Gastroesophageal sphincter (tissue), 3 donors: ENCODE measurements at regions not wholly inside any gene's neighbourhood (a gene's known extent, or its start where the extent isn't known, plus 50 kb on each side); places are given as distances from the start of the nearest gene placed in this dataset.

ENCODE experiments used
- POLR2A ChIP-seq, 2 donors: fragments of 450-650 bp; IDR thresholded peaks; one replicate each; pipeline ENCODE4 v1.6.1; 2017; ENCODE audit warnings: antibody characterized with exemption in 2 of 2, mild to moderate bottlenecking in 2 of 2, moderate library complexity in 1 of 2
- POLR2AphosphoS5 ChIP-seq: sonication (generic); formaldehyde crosslinking; IDR thresholded peaks from one replicate; pipeline ENCODE4 v1.6.1; 2017; ENCODE audit warnings: antibody characterized with exemption
- TF ChIP-seq, protein P1 (sequence below), 4 experiments: fragments of 200-600 bp in 2 of 4; fragments of 450-650 bp in 2 of 4; sonication (generic) in 1 of 4; IDR thresholded peaks; one replicate each; pipeline ENCODE4 v1.5.1; 2017 to 2019; ENCODE audit warnings: antibody characterized with exemption in 4 of 4, mild to moderate bottlenecking in 2 of 4, moderate library complexity in 2 of 4

DNA sequence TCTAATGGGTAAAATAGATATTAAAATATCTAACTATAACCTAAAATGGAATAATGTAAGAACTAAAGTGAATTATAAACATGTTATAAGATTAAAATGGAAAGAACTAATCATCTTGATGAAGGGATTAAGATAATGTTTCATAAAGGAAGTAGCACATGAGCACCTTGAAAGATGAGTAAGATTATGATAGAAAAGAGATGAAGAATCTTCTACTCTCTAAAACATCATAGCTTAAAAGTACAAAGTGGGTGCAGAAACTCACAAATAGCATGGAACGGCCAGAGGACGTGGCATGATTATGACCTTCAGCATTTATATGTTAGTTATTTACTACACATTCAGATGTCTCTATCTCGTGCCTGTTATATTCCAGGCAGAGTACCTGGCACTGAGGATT, 76.2 kb upstream of the COL5A2 start:
- TF ChIP-seq, protein P1, sequence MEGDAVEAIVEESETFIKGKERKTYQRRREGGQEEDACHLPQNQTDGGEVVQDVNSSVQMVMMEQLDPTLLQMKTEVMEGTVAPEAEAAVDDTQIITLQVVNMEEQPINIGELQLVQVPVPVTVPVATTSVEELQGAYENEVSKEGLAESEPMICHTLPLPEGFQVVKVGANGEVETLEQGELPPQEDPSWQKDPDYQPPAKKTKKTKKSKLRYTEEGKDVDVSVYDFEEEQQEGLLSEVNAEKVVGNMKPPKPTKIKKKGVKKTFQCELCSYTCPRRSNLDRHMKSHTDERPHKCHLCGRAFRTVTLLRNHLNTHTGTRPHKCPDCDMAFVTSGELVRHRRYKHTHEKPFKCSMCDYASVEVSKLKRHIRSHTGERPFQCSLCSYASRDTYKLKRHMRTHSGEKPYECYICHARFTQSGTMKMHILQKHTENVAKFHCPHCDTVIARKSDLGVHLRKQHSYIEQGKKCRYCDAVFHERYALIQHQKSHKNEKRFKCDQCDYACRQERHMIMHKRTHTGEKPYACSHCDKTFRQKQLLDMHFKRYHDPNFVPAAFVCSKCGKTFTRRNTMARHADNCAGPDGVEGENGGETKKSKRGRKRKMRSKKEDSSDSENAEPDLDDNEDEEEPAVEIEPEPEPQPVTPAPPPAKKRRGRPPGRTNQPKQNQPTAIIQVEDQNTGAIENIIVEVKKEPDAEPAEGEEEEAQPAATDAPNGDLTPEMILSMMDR (IDR thresholded peaks at IDR 0.05), result no peak
- TF ChIP-seq POLR2A (IDR thresholded peaks at IDR 0.05) (no peak), POLR2AphosphoS5 (no peak)
